DMS53 treated with DMSO at 0.1 percent for 48 hours (cell line): ENCODE measurements at regions not wholly inside any gene's neighbourhood (a gene's known extent, or its start where the extent isn't known, plus 50 kb on each side); places are given as distances from the start of the nearest gene placed in this dataset.

Source experiments
- DNase-seq: peaks from one replicate; lab custom pipeline; 2025; ENCODE audit not compliant: unreplicated experiment; lab: John Stamatoyannopoulos, UW

DNA sequence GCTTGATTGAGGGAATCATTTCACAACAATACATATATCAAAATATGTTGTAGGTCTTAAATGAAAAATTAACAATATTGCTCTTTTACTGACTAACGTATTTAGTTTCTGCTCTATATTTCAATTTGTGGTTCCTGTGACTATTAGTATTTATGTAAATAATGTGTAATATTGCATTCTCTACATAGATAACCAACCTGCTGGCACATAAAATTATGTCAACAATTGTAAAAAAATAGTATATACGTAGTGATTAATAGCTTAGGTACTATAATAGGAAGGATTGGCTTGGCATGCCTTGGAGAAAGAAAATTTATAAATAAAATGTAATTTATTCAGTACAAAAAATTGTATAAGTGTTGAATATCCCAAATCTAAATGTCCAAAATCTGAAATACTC is 1336.1 kb downstream of the PCDH9 start:
- DNase-seq: no peak

DNA sequence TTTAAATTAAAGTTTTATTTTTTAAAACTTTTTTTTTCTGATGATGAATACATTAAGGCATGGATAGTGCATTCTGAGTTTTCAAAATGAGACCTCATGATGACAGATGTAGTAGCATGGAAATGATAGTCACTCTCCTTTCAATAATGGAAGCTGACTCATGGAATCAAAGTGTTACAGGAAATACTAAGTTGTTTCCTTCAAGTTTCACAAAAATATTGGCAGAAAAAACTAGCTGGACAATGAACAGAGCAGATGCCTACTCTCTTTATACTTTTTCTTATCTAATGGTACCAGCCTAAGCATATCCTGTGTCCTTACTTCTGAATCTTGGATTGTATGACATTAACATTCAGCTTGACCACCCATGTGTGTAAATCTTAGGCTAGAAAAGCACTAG is 1337.3 kb downstream of the PCDH9 start:
- DNase-seq: no peak

GRCh38 chr13:65889368-65889767 is 1340.8 kb downstream of the PCDH9 start:
- DNase-seq: no peak

DNA sequence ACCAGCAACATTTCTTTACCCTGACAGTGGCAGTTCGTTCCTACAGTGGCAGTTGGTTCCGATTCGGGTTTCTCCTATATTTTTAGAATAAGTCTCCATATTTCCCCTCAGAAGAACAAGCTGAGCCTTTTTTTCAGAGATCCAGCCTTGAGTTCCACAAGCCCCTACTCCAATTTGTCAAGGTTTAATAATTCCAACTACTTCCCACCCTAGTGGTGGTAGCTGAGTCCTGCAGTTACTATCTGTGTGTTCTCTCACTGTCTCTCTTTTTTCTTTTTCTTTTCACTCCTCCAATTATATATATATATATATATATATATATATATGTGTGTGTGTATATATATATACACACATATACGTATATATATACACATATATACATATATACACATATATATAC is 1347.3 kb downstream of the PCDH9 start:
- no peak for DNase-seq

DNA sequence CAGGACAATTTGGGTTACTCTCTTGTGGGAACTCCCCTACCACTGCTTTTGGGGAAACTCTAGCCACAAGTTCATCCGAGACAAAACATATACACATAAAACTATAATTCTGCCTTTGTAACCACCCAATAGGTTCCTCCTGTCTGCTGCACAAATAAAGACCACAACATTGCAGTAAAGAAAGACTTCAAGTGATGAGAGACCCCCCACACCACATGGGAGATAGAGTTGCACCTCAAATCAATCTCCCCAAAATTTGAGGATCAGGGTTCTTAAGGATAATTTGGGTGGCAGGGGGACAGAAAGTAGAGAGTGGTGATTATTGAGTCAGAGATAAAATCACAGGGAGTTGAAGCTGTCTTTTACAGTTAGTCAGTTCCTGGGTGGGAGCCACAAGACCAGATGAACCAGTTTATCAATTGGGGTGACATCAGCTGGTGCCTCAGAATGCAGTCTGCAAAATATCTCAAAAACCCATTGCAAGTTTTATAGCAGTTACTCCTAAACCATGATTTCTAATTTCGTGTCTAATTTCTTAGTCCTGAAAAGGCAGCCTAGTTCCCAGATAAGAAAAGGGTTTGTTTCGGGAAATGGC is 1348.5 kb downstream of the PCDH9 start:
- no peak for DNase-seq

DNA sequence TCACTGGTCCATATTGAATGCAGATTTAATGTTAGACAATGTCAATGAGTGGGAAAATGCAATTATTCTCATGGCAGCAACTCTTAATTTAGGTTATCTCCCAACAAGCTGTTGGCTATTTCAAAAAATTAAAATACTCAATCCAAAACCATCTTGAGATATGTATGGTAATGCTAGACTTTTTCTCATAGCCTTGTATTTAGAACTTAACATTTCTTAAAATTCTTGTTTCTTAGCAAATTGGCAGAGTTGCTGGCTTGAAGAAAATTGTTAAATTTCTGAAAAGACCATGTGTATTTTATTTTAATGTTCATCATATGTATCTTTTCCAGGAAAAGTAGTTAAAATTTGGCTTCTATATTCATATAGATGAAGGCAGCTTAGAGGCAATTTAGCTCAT is 1355.1 kb downstream of the PCDH9 start:
- DNase-seq: no peak

- no peak for DNase-seq
Observed at GRCh38 chr13:65872448-65872847, 1357.7 kb downstream of the PCDH9 start.

GRCh38 chr13:65868884-65869283 is 1361.3 kb downstream of the PCDH9 start:
- peak; percentile 8 for DNase-seq

GRCh38 chr13:65868099-65868498 is 1362.0 kb downstream of the PCDH9 start:
- DNase-seq: no peak

GRCh38 chr13:65866138-65866537 is 1364.0 kb downstream of the PCDH9 start:
- DNase-seq: no peak

GRCh38 chr13:65865206-65865605 is 1364.9 kb downstream of the PCDH9 start:
- no peak for DNase-seq

GRCh38 chr13:65864039-65864438 is 1366.1 kb downstream of the PCDH9 start:
- DNase-seq: no peak

DNA sequence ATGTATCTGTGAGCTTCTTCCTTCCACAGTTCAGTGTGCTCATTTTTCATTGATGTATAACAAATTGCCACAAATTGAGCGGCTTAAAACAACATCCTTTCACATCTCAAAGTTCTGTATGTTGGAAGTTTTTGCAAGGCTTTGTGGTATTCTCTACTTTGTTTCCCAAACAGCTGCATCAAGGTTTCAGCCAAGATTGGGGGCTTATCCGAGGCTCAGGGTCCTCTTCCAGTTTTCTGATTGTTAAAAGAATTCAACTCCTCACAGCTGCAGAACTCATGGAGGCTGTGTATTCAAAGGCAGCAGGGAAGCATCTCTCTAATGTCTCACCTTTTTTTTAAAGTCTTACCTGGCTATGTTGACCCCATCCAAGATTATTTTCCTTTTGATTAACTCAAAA is 1369.8 kb downstream of the PCDH9 start:
- no peak for DNase-seq

GRCh38 chr13:65857942-65858565 is 1372.1 kb downstream of the PCDH9 start:
- no peak for DNase-seq

- no peak for DNase-seq
Observed at GRCh38 chr13:65856431-65856830, 1373.7 kb downstream of the PCDH9 start.

DNA sequence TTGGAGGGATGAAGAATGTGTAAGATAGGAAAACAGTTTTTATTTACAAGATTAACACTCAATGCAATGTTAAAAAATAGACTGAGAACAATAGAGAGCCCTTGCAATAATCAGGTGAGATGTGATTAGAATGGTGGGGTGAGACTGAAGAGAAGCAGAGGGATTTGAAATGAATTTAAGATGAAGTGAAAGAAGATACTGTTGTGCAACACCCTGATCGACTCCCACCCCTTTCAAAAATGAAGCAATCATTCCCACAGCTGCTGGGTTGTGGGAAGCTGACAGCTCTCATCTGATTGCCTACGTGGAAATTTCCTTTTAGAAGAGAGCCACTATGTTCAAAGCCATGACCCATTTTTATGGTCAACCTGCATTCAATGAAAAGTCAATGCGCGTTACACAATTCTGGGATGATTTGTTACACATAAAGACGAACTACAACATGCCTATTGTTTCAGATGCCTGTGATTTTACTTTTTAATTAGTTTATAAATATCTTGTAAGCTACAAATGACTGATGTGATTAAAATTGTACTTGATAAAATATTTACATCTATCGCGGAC is 1374.8 kb downstream of the PCDH9 start:
- no peak for DNase-seq

DNA sequence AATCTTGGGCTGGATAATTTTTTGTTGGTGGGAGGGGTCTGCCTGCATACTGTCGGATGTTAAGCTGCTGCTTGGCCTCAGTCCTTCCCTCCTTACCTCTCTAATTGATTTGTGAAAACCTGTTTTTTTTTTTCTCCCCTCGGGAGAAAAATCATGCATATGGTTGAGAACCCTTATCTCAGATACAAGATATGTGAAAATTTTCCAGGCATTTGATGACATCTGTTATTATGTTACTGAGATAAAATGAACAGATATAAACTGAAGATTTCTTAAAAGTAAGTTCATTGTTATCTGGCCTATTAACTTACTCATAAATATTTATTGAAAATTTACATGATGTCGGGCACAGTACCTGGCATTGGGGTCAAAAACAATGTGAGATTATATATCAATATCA is 1375.7 kb downstream of the PCDH9 start:
- no peak for DNase-seq

DNA sequence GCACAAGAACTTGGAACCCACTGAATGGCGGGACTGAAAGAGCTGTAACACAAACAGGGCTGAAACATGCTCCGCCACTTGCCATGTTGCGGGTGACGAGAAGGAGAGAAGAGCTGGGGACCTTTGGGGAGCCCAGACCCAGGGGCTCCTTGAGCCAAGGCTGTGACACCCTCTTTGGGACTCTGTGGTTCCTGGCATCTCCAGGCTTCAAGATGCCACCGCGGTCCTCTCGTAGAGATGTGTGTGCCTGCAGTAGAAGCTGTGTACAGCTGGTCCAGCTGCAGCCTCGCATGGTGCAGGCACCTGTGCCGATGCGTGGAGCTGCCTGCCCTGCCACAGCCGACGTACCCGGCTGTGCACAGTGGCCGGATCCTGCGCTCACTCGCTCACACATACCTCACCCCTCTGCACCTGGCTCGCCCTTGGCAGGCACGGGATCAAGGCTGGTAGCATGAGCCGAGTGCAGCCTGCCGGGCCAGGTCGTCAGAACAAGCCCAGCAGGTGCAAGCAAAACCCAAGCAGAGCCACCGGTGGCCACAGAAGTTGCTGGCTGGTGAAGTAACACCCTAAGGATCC is 1385.8 kb downstream of the PCDH9 start:
- DNase-seq: peak; percentile 0

GRCh38 chr13:65843314-65843731 is 1386.8 kb downstream of the PCDH9 start:
- DNase-seq: no peak

DNA sequence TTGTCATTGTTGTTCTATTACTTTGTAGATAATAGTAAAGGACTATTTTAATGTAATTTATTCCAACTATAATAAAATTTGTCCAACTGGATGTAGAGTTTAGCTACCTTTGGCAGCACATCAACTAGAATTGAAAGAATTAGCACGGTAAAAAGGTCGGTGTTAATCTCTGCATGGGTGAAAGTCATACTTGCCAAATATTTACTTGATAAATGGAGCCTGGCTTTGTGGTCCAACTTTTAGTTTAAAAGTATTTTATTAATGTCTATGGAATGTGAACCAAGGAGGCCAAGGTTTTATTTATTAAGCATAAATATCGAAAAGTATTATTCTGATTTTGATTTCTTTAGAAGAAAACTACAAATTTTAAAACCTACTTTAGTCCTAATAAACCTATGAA is 1389.0 kb downstream of the PCDH9 start:
- DNase-seq: no peak

DNA sequence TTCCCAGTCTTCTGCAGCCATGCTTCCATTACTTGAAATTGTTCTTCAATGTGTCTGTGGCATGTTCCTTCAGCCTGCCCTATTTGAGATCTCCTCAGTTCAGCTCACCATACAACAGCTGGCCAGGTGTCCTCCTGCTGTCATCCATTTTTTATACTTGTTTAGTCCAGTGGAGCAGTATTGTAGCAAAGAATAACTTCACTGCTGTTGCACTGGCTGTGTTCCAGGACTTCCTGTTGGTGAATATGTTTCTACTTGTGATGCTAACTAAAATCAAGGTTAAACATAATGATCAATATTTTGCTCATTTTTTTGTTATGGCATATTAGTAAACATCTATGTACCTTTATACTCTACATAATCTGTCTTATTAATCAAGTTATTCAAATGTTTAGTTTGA is 1394.1 kb downstream of the PCDH9 start:
- DNase-seq: no peak

DNA sequence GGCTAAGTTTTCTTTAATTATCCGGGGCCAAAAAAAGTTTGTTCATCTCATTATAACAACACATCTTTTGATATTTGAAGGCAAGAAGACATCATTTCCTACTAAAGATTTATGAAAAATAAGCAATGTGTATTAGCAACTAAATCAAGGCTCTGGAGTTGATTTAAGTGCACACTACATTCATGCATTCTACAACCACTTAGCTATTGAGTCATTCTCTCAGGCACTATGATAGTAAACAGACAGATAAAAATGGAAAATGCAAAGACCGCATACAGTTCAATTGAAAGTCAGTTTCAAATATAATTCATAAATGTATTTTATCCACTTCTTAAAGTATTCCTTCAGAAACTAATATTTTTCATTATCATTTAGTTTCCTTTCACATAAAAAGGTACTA is 1395.2 kb downstream of the PCDH9 start:
- DNase-seq: no peak
